ENCODE measurements at regions not wholly inside any gene's neighbourhood (a gene's known extent, or its start where the extent isn't known, plus 50 kb on each side); places are given as distances from the start of the nearest gene placed in this dataset.

DNA sequence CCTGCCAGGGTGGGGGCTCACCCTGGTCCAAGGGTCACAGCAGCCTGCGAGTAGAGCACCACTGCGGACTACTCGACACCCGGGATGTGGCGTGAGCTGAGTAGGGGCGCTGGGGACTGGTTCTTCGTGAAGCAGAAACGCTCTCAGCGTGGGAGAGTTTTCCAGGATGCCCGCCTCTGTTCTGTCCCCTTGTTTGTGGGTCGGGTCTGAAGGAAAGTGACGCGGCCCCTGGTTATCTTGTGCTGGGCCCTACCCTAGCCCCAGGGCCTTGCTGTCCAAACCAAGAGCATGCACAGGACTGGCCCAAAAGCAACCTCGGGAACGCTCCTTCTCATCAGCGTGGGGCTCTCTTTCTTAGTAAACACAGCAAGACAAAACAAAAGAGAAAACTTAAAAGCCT lies 303.3 kb downstream of the IRF8 start:
- no peak for DNase-seq
- H3K4me3 ChIP-seq = no peak overlapping the region
- no peaks in the 10 kb centered on the region for H3K9me3 ChIP-seq (replicated peaks)
- TF ChIP-seq, protein P1, sequence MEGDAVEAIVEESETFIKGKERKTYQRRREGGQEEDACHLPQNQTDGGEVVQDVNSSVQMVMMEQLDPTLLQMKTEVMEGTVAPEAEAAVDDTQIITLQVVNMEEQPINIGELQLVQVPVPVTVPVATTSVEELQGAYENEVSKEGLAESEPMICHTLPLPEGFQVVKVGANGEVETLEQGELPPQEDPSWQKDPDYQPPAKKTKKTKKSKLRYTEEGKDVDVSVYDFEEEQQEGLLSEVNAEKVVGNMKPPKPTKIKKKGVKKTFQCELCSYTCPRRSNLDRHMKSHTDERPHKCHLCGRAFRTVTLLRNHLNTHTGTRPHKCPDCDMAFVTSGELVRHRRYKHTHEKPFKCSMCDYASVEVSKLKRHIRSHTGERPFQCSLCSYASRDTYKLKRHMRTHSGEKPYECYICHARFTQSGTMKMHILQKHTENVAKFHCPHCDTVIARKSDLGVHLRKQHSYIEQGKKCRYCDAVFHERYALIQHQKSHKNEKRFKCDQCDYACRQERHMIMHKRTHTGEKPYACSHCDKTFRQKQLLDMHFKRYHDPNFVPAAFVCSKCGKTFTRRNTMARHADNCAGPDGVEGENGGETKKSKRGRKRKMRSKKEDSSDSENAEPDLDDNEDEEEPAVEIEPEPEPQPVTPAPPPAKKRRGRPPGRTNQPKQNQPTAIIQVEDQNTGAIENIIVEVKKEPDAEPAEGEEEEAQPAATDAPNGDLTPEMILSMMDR (IDR thresholded peaks at IDR 0.05; ENCODE audit: borderline replicate concordance) = no peak
- H3K27me3 ChIP-seq (ENCODE audit: low read depth) = peaks cover 54% of the 10 kb centered on the region
- H3K4me1 ChIP-seq = no peaks in the 10 kb centered on the region
- no peaks in the 10 kb centered on the region for H3K36me3 ChIP-seq
- intact Hi-C loops (cut with micrococcal nuclease) = no loop called here
- H3K27ac ChIP-seq (replicated peaks) = no peak overlapping the region

DNA sequence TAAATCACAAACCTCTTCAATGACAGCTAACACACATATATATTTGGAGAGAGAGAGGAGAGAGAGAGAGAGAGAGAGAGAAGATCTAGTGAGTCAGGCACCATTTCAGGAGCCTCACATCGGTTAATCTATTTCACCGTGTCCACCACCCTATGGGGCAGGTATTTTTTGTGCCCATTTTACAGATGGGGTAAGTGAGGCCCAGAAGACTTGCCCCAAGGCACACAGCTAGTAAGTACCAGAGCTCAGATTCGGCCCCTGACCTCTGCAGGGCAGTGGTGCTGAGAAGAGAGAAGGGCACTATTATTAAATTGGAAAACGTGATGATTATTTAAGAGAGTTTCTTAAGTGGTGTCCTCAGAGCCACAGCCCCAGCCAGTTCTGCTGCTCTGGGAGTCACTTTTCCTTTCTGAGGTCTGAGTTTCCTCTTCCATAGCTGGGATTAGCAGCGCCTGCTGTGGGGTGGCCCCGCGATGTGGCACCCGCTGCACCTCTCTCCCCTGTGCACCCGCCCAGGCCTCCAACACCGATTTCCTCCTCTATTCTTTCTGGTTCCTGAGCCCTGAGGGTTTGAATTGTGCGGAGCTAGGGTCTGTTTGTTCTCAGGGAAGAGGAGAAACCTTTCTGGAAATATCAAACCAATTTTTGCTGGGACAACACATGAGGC lies 303.9 kb downstream of the IRF8 start:
- H3K4me1 ChIP-seq = no peaks in the 10 kb centered on the region
- TF ChIP-seq, protein P1 (IDR thresholded peaks at IDR 0.05; ENCODE audit: borderline replicate concordance) = no peak
- H3K9me3 ChIP-seq (replicated peaks) = no peaks in the 10 kb centered on the region
- no peak for DNase-seq
- H3K27me3 ChIP-seq (ENCODE audit: low read depth) = peaks cover 48% of the 10 kb centered on the region
- no peak overlapping the region for H3K4me3 ChIP-seq
- no peak overlapping the region for H3K27ac ChIP-seq (replicated peaks)
- H3K36me3 ChIP-seq = no peaks in the 10 kb centered on the region
- intact Hi-C loops (cut with micrococcal nuclease) = no loop called here

DNA sequence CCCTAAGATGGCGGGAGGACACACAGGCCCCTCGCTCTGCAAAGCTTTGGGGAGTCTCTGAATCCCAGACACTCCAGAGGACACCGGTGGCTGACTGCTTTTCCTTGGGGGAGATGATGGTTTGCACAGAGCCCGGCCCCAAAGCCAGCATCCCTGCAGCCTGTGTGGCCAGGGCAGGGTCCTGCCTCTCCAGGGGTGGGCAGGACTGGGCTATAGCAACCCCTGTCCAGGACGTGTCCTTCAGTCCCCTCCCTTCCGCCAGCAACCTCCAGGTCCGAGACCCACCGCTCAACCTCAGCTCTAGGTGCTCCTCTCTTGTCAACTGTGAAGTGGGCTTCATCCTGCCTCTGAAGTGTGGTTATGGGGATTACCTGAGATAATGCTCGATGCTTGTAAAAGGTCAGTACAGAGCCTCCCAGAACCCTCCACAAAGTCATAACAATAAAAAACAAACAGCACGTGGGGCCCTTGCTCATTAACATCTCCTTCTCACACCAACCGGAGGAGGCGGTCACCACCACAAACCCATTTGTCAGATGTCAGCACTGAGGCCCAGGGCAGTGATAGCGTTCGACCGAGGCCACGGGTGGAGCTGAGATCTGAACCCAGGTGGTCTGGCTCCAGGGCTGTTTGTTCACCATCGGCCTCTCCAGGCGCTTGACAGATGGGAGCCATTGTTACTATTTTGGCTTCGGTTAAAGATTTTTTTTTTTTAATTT lies 304.8 kb downstream of the IRF8 start:
- DNase-seq = no peak
- H3K27me3 ChIP-seq (ENCODE audit: low read depth) = peaks cover 40% of the 10 kb centered on the region
- no peaks in the 10 kb centered on the region for H3K9me3 ChIP-seq (replicated peaks)
- TF ChIP-seq, protein P1 (IDR thresholded peaks at IDR 0.05; ENCODE audit: borderline replicate concordance) = no peak
- no peak overlapping the region for H3K4me3 ChIP-seq
- intact Hi-C loops (cut with micrococcal nuclease) = no loop called here
- no peaks in the 10 kb centered on the region for H3K4me1 ChIP-seq
- H3K36me3 ChIP-seq = no peaks in the 10 kb centered on the region
- no peak overlapping the region for H3K27ac ChIP-seq (replicated peaks)

DNA sequence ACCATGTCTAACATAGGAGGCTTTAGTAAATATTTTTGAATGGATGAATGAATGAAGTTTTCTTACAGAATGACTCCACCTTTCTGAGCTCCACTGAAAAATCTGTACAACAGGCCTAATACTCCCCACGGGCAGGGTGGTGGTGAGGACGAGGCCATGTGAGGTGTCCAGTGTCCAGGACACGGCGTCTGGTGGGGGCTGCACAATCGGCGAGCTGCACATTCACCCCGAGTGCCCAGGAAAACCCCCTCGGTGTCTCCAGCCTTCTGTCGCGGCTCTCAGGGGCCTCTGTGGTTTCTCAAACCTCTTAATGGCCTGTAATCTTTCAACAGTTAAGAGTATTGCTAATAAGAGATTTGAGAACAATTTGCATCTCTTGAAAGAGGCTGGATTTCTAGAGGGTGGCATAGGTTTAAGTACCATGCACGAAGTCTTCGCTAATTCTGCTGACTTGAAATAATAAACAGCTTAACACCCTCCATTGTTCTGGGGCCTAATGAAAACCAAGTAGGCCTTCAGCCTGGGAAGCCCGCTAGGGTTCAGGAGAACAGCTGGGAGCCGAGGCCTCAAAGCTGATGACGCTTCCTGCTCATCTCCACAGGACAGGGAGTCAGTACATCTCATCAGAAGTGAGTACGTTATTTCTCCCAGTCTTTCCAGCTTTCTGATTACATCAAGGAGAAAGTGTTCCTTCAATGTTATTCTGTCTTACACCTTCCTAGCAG lies 304.6 kb upstream of the FOXF1 start:
- Histone ChIP-seq H3K27me3 (ENCODE audit: low read depth) (peaks cover 20% of the 10 kb centered on the region), H3K27ac (replicated peaks) (no peak overlapping the region), H3K9me3 (replicated peaks) (no peaks in the 10 kb centered on the region), H3K4me1 (no peaks in the 10 kb centered on the region), H3K4me3 (no peak overlapping the region), H3K36me3 (no peaks in the 10 kb centered on the region)
- DNase-seq = no peak
- intact Hi-C loops (cut with micrococcal nuclease) = no loop called here
- TF ChIP-seq, protein P1 (IDR thresholded peaks at IDR 0.05; ENCODE audit: borderline replicate concordance) = no peak

DNA sequence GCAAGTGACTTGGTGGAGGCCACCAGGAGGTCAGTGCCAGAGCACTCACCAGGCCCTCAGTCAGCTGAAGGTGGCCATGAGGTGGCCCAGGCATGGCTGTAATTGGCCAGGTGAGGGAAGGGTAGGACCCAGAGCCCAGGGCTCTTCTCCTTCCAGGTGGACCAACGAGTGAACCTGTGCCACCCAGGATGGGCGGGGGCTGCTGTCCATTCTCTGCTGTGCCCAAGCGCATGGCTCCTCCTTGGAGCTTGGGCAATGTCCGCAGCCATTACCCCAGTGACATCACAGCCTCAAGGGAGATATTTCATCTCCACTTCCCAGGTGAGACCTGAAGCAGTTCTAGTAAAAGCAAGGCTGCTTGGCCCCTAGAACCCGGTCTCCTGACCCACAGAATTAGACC lies 303.0 kb upstream of the FOXF1 start:
- Histone ChIP-seq H3K36me3 (no peaks in the 10 kb centered on the region), H3K4me3 (no peak overlapping the region), H3K27ac (replicated peaks) (no peak overlapping the region), H3K27me3 (ENCODE audit: low read depth) (peaks cover 4% of the 10 kb centered on the region), H3K9me3 (replicated peaks) (no peaks in the 10 kb centered on the region), H3K4me1 (peaks cover 4% of the 10 kb centered on the region)
- intact Hi-C loops (cut with micrococcal nuclease) = no loop called here
- TF ChIP-seq, protein P1 (IDR thresholded peaks at IDR 0.05; ENCODE audit: borderline replicate concordance) = no peak
- no peak for DNase-seq
